GM21423 (cell line): ENCODE measurements at regions not wholly inside any gene's neighbourhood (a gene's known extent, or its start where the extent isn't known, plus 50 kb on each side); places are given as distances from the start of the nearest gene placed in this dataset.
"Not testable (repeated sequence)": the region's sequence is repeated elsewhere in the genome, so short reads cannot be mapped to it uniquely, and the experiment has no call there.

Source experiments
- ATAC-seq: cut with Tn5 transposase; IDR thresholded peaks from one replicate; pipeline ENCODE4 v1.9.1; 2021; ENCODE audit warnings: mild to moderate bottlenecking, moderate library complexity; ENCODE audit not compliant: unreplicated experiment

DNA sequence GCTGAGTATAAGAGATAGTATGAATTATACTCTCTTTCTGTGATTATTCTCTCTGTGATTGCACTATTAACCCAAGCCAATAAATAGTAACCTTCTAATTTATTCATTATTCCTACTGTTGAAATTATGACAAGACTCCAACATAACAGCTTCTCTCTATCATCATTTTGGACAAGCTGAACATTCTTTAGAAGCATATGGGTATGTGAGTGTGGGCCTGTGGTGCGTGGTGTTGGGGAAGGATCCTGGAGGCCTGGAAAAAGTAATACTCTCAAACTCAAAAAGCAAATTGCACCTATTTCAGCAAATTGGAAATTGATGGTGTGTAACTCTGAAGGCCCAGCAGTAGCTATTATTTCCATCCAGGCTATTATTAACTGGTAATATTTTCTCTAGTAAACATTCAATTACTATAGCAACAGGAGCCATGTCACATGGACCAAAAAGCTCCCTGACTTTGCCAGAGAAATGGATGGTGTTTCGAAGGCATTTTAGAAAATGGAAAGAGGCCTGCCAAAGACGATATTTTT, 502.8 kb downstream of the LTN1 start:
- ATAC-seq, result no peak

DNA sequence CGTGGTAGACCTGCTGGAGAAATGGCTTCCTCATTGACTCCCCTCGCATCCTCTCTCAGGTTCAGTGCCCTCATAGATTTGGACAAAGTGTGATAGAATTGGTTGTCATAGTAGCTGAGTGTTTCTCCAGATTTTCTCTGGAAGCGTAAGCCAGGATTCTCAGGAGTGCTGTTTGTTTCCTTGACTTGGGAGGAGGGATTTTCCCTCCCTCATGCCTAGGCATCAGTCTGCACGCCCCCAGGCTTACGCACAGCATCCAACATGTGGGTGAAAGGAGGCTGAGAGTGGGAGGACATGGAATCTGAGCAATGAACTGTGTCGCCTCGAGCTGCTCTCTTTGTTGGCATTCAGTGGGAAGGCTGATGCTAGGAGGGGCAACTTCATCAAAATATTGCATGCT, 503.5 kb downstream of the LTN1 start:
- ATAC-seq, result no peak

DNA sequence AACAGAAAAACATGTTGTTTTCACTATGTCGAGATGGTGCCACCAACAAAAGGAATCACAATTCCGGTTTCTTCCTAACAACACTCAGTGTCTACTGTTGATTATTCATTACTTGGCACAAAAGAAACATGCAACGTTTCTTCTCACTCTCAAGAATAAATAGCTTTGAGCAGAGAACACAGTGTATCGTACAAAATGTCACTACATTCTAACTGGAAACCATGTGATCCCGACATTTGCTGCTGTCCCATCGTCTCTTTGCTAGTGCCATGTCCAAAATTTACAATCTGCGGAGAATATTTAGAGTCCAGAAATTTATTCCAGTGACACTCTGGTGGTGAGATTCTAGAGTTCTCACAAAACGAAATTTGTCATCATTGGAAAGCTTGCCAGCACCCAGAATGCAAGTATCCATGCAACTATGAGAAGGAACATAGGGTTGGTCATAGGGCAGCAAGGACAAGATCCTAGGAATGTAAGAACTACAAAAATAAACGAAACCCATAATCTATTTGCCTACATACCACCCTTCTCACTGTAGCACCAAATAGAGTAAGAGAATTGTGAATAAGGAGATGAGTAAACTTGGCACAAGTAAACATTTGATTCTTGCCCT, 505.1 kb downstream of the LTN1 start:
- no peak for ATAC-seq

DNA sequence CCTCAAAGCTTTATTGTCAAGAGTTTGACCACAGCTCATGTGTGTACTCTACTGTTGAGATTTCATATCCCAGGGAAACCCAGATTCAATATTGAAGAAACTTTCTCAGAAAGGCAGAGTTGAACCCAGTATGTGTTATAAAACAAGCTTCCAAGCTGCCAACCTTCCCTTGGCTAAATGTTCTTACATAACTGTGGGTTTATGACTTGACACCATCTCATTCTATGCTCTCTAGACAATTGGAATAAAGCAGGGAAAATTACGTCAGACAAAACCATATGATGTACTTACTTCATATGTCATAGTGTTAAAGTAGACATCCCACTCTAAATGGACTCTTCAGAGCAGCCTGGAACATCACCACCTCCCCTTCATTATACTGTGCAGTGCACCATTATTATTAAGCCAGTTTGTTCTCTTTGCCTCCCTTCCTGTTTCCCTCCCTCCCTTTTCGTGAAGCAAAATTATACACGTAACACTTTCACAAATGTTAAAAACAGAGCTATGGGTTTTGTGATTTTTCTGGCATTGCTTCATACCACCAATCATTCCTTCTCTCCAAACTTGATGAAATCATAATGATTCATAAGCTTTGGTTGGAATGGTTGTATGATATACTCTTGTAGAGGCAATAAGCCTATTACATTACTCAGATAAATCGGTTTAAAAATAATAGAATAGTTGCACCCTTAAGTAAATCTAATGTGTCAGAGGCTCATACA, 507.2 kb downstream of the LTN1 start:
- ATAC-seq, result no peak

DNA sequence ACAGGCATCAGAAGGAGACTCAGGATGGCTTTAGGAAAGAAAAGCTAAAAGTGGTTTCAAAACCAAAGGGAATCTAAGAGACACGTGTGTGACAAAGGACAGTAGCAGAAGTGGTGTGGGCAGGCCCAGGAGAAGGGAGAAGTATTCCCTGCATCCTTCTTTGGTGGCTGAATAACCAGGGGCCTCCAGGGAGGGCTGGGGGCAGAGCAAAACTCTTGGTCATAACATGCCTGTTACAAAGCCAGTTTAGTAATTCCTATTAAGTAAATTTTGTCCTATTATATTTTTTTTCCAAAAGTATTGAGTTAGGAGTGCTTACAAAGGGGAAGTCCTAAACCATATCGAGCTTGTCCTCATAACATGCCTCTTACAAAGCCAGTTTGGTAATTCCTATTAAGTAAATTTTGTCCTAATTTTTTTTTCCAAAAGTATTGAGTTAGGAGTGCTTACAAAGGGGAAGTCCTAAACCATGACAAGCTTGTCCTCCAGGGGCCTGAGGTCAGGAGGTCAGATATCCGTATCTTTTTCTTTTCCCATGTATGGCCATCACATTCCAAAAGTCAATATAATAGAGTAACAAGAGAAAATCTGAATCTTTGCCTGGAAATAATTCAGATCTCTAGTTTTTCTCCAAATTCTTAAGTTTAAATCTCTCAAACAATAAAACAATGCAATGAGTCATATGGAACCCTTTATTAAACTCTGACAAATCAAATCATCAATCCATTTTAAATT, 509.2 kb downstream of the LTN1 start:
- no peak for ATAC-seq

DNA sequence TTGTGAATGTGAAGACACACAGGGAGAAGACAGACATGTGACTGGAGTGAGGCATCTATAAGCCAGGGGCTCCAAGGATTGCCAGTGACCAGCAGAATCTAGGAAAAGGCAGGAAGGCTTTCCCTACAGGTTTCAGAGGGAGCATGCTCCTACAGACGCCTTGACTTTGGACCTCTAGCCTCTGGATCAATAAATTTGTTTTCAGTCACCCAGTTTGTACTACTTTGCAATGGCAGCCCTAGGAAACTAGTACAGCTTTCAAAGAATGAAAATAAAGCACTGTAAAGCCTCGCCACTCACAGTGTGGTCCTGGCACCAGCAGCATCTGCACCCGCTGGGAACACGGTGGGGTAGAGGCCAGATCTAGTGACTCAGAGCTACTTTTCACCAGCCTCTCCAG, 510.0 kb downstream of the LTN1 start:
- no peak for ATAC-seq

DNA sequence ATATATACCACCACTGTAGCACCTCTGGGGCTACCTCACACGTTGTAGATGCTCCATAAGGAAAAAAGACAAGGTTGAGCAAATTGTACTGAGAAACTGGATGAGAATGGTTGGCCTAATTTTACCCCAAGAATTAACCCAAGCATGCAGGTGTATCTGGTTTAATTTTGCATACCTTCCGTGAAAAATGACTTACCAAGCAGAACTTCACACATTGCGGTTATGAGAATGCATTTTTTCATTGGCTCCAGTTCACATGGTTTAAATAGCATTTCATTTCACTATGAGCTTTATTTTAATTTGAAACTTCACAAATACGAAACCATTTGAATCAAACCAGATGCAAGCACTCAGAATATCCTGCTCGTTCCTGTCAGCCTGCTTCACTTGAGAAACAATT, 512.2 kb downstream of the LTN1 start:
- no peak for ATAC-seq

DNA sequence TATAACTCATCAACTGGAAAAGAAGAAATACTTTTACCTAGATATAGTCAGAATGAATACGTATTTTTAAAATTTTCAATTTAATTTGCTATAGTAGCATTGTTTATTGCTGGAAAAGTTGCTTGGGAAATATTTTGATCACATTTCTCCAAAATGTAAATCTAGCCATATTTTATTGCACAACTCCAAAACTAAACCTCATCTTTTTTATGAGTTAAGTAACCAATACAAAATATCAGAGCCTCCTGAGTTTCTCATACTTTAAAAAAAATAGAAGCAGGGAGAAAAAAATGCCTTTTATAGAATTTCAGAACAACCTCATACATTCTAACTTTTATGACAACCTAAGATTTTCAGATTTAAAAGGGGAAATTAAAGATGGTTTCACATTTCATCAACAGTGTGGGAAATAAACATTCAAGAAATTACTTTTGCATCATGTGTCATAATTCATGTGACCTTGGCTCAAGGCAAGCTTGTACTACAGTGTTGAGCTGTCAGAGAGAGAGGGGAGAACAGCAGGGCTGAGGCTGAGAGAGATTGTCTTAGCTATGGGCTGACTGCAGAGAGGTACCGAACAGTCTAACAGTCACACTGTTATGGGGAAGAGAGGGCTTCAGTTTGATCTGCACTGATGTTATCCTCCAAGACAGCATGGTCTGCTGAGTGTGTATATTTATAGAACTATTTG, 519.0 kb downstream of the LTN1 start:
- ATAC-seq, result no peak

DNA sequence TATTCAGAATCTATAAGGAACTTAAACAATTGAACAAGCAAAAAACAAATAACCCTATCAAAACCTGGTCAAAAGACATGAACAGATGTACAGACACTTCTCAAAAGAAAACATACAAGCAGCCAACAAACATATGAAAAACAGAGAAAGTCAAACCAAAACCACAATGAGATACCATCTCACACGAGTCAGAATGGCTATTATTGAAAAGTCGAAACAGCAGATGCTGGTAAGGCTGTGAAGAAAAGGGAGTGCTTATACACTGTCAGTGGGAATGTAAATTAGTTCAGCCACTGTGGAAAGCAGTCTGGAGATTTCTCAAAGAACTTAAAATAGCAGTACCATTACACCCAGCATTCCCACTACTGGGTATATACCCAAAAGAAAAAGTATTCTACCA, 520.1 kb downstream of the LTN1 start:
- ATAC-seq, result not testable (repeated sequence)

DNA sequence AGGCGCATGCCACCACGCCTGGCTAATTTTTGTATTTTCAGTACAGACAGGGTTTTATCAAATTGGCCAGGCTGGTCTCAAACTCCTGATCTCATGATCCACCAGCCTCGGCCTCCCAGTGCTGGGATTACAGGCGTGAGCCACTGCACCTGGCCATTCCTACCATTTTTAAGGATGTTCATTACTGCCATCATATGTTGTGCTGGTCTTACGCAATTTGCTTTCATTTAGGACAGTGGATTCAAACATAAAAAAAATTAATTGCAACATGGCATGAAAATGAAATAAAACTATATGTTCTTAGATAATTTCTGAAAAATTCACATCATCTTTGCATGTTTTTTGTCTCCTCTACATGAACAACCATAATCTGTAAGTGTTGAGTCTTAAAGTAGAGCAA, 527.7 kb downstream of the LTN1 start:
- no peak for ATAC-seq

DNA sequence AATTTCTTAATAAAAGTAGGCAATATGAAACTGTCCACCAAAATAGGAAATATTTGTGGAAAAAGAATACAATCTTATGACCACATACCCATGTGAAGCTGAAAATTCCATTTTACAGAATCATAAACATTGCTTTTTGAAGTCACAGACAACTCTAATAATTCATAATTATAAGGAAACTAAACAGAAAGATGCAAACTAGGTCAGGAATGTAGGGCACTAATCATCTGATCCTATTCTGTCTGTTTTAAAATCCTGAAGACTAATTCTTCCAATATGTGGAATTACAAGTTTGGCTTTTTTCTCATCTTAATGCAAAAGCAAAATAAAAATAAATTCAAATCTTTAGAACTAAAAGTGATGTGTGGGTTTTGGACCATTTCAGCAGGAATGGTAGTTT, 528.6 kb downstream of the LTN1 start:
- no peak for ATAC-seq

DNA sequence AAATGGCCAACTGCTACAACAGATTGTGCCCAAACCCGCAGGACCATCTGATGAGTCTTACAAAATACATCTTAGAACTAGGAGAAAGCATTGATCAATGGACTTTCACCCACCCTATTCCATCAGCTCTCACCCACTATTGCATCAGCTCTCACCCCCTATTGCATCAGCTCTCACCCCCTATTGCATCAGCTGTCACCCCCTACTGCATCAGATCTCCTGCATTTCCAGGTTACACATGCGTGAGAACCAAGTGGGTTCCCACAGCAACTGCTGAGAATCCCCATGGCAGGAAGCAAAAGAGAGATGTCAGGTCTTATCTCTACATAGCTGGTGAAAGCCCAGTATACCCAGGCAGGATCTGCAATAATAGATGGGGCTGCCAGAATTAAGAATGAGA, 533.5 kb downstream of the LTN1 start:
- no peak for ATAC-seq

DNA sequence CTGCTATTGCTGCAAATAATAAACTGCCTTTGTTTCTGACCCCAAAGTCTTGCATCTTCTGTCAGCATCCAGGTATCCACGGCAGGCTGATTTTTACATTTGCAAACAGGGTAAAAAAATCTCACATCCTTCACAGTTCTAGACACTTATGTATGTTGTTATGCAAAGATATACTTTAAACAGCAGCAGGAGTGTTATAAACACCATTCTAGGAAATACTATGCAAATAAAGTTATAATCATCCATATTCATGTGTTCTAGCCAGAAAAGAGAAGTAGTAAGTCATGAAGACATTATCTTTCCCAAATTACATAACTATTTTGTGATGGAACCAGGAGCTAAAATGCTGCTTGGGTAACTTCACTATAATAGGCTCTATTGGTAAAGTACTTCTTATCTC, 534.2 kb downstream of the LTN1 start:
- ATAC-seq, result no peak

DNA sequence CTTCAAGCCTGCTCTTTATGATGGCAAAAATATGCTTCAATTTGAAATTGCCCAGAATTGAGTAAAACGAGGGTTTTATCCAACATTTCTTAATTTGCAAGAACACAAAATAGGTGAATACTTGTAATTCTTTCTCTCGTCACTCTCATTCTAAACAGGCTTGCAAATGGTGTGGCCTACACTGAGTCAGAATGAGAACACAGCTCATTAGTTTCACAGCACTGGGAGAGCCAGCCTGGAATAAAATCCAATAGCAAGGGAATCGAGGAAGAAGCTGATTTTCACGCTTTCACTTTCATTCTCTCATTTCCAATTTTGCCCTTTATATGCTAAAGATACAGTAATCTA, 537.5 kb downstream of the LTN1 start:
- no peak for ATAC-seq

DNA sequence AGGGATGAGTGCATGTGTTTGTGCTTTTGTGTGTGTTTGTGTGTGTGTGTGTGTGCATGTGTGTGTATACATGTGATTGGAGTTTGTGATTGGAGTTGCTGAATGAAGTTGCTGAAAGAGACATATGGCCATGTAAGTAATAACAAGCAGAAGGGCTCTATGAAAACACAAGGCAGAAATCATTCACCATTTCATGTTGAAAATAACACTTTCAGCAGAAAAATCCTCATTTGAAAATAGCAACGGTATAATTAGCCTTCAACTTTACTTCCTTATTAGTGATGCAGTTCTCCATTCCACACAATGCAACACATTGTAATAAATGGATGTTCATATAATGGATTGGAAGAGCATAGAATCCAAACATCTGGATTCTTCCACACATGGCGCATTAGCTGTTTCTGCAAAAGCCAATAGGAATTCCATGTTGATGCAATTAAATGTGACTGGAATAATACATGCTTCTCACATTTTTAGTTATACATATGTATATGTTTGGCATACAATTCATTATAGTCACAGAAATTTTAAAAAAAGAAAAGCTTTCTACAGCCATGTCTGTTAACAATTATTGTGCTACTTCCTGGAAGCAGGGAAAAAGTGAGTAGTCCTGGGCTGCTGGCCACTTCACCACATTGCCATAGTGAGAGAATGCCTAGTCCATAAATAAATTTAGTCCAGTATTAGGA, 538.0 kb downstream of the LTN1 start:
- ATAC-seq, result no peak

DNA sequence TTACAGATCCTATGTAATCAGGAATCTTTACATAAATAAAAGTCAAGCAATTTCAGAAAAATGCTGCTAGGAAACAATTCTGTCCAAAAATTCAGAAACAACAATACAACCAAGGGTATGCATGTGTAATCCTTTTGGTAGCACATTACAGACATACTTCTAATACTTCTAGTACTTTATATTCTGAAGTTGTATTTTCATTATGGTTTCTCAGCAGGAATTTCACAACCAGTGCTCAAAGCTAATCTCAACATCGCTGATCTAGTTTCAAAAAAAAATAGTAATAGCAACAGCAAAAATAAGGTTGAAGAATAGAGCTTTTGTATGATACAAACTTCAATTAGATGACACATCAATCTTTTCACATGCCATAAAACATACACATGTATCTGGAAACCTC, 545.2 kb downstream of the LTN1 start:
- ATAC-seq, result no peak

DNA sequence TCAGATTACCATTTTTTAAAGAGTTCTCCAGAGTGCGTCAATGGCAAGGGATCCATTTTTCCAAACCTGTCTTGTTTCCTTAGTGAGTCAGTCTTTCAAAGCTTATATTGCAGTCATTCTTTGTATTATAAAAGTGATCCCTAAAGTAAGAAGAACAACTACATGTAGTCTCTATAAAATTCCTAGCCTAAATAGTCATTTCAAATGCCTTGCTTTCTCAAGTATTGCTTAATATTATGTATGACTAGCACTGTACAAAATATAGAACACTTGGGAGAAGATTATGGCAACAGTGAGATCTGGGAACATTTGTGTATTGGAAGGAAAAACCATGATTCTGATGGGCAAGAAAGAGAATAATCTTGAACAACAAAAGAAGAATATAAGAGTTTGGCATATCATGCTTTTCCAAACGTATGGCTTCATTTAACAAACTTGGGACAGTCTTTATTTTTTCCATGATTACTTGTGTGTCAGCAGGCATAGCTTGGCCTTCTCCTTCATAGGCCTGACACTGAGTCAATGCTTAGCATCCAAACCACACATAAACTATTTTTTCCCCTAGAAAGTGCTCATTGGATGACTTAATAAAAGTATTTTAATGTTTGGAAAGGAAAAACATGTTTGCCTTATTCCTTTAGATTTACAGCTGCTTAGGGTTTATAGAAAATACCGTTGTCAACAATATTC, 547.4 kb downstream of the LTN1 start:
- ATAC-seq, result no peak

DNA sequence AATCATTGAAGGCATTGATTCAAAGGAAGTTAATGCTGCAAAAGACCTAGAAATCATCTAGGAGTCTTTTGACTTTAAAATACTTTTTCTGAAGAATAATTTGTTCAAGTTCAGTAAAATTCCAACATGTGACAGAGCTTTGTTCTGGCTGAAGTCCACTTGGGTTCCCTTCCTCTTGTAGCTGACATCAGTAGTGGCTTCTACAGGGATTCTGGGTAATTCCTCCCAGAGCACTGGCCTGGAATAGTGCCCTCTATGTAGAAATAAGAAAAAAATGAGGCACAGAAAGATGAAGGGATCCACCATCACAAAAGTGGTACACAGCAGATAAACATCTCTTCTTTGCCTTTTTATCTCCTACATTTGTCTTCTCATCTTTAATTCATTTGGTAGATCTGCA, 548.1 kb downstream of the LTN1 start:
- no peak for ATAC-seq

DNA sequence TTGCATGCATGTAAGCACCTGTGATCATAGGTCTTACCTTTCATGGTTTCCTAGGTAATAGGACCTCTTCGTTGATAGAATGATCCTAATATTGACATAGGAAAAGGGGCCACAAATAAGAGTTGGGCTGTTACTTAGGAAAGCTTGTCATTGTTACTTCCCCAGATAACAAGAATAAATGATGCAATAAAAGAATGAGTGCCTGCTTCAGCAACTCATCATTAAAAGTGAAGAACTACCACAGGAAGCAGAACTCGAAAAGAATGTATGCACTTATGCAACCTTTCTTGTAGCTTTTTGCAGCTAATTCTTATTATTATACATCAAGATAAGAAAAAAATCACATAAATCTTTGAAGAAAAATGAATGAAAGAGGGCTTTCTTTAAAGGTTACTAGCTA, 548.6 kb downstream of the LTN1 start:
- no peak for ATAC-seq

DNA sequence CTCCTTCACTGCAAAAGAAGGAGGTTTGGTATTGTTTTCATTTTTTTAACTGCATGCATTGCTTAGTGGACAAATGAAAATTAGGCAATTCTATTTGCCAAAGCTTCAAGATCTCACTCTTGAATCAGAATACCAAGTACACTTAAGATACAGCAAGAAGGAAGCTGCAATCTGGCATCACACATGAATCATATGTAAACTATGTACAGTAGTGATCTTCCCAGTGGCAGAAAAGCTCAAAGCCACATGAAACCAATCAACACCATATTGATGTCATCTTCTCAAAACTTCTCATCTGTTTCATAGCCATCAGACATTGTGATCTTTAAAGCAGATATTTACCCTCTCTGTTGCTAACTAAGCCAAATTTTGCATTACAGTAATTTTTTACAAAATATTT, 550.1 kb downstream of the LTN1 start:
- ATAC-seq, result no peak
